H1 (cell line): ENCODE measurements at regions not wholly inside any gene's neighbourhood (a gene's known extent, or its start where the extent isn't known, plus 50 kb on each side); places are given as distances from the start of the nearest gene placed in this dataset.

ENCODE experiments used
- CTCF ChIA-PET: fragments of 300-600 bp; sonication (Branson Sonifier 250); formaldehyde crosslinking; loops from one replicate; lab custom pipeline; 2021; ENCODE audit not compliant: partially characterized antibody; lab: Charles Lee
- POLR2A ChIA-PET: fragments of 300-600 bp; sonication (Branson Sonifier 250); formaldehyde crosslinking; loops from one replicate; lab custom pipeline; 2021; ENCODE audit warnings: inconsistent platforms; ENCODE audit not compliant: partially characterized antibody; lab: Charles Lee
- DNase-seq, 2 experiments: peaks; one replicate each; pipeline versions ENCODE4 v3.0.0 to v3.0.0-alpha.2; 2010 to 2022; ENCODE audit warnings: low spot score in 2 of 2, low read depth in 1 of 2, mixed read lengths in 1 of 2
- FAIRE-seq: peaks from 2 replicates; lab custom pipeline; 2011; peaks lifted over from hg19 to GRCh38; lab: Jason Lieb, UNC
- H2AFZ ChIP-seq: 2 replicates; pipeline ENCODE4 v1.8.1; 2012; ENCODE audit warnings: low read length, inconsistent platforms
- H2AK5ac ChIP-seq: 2 replicates; pipeline ENCODE4 v1.6.1; 2013; ENCODE audit warnings: low read depth, low read length
- H2BK120ac ChIP-seq: replicated peaks from 2 replicates; pipeline ENCODE3; 2013; ENCODE audit warnings: low read depth, low read length, inconsistent platforms
- H2BK12ac ChIP-seq: 2 replicates; pipeline ENCODE4 v1.6.1; 2013; ENCODE audit warnings: low read depth, low read length
- H2BK15ac ChIP-seq: 2 replicates; pipeline ENCODE4 v1.6.1; 2013; ENCODE audit warnings: low read length
- H2BK20ac ChIP-seq: 2 replicates; pipeline ENCODE4 v1.6.1; 2013; ENCODE audit warnings: low read length
- H2BK5ac ChIP-seq: 2 replicates; pipeline ENCODE4 v1.6.1; 2013; ENCODE audit warnings: low read depth, low read length
- H3K14ac ChIP-seq: 2 replicates; pipeline ENCODE4 v1.6.1; 2013; ENCODE audit warnings: inconsistent platforms; ENCODE audit not compliant: insufficient read length
- H3K18ac ChIP-seq: 2 replicates; pipeline ENCODE4 v1.6.1; 2013; ENCODE audit warnings: low read length; ENCODE audit errors: extremely low read depth
- H3K23ac ChIP-seq: 2 replicates; pipeline ENCODE4 v1.6.1; 2013; ENCODE audit warnings: inconsistent platforms; ENCODE audit not compliant: insufficient read length
- H3K23me2 ChIP-seq: 2 replicates; pipeline ENCODE4 v1.6.1; 2013; ENCODE audit warnings: low read depth, low read length
- H3K27ac ChIP-seq: 2 replicates; pipeline ENCODE4 v1.6.1; 2011; ENCODE audit warnings: low read depth, low read length, inconsistent platforms
- H3K27me3 ChIP-seq, 4 experiments: replicated peaks in 1 of 4; 1 replicate in 1 of 4; 2 replicates in 3 of 4; pipeline versions ENCODE4 v1.6.1 to v1.8.1; 2011 to 2013; ENCODE audit warnings: low read length in 3 of 4, mild to moderate bottlenecking in 3 of 4, inconsistent platforms in 2 of 4, mixed read lengths in 2 of 4, moderate library complexity in 1 of 4; ENCODE audit not compliant: control insufficient read depth in 3 of 4, insufficient read depth in 3 of 4; ENCODE audit errors: extremely low read depth in 1 of 4
- H3K36me3 ChIP-seq, 4 experiments: 2 replicates each; pipeline versions ENCODE4 v1.6.1 to v1.8.1; 2011 to 2013; ENCODE audit warnings: mild to moderate bottlenecking in 4 of 4, low read length in 3 of 4, moderate library complexity in 2 of 4, control low read depth in 1 of 4, inconsistent platforms in 1 of 4; ENCODE audit not compliant: insufficient read depth in 4 of 4, control insufficient read depth in 2 of 4
- H3K4ac ChIP-seq: replicated peaks from 2 replicates; pipeline ENCODE3; 2013; ENCODE audit warnings: low read length, low read depth, mixed read lengths, inconsistent platforms; ENCODE audit not compliant: insufficient read length
- H3K4me1 ChIP-seq, 4 experiments: replicated peaks in 1 of 4; 1 replicate in 1 of 4; 2 replicates in 3 of 4; pipeline versions ENCODE4 v1.6.1 to v1.8.1; 2011 to 2013; ENCODE audit warnings: low read length in 3 of 4, inconsistent platforms in 2 of 4, mixed read lengths in 1 of 4; ENCODE audit not compliant: insufficient read depth in 4 of 4, control insufficient read depth in 3 of 4
- H3K4me2 ChIP-seq, 2 experiments: 2 replicates each; pipeline versions ENCODE4 v1.6.1 to v1.8.1; 2011 to 2013; ENCODE audit warnings: low read depth in 2 of 2, low read length in 2 of 2, control low read depth in 1 of 2, inconsistent platforms in 1 of 2, mild to moderate bottlenecking in 1 of 2; ENCODE audit not compliant: insufficient read depth in 1 of 2
- H3K4me3 ChIP-seq, 4 experiments: fragments of 200-600, 300-600 bp in 1 of 4; sonication (generic), shearing (Covaris generic), sonication (Bioruptor Twin) in 1 of 4; 2 replicates each; pipeline versions ENCODE4 v1.5.1 to v1.8.1; 2011 to 2016; ENCODE audit warnings: low read length in 4 of 4, low read depth in 3 of 4, control low read depth in 2 of 4, inconsistent platforms in 2 of 4, mild to moderate bottlenecking in 2 of 4, mixed read lengths in 1 of 4, moderate library complexity in 1 of 4; ENCODE audit not compliant: insufficient read depth in 2 of 4; ENCODE audit errors: extremely low read depth in 1 of 4
- H3K56ac ChIP-seq: replicated peaks from 2 replicates; pipeline ENCODE3; 2013; ENCODE audit warnings: low read depth, mild to moderate bottlenecking, mixed read lengths, low read length, inconsistent platforms; ENCODE audit not compliant: insufficient read length
- H3K79me1 ChIP-seq: 2 replicates; pipeline ENCODE4 v1.6.1; 2013; ENCODE audit warnings: low read depth, low read length, control low read depth
- H3K79me2 ChIP-seq, 2 experiments: 2 replicates each; pipeline versions ENCODE4 v1.6.1 to v1.8.1; 2012 to 2013; ENCODE audit warnings: low read length in 2 of 2, mild to moderate bottlenecking in 2 of 2, inconsistent platforms in 1 of 2; ENCODE audit not compliant: insufficient read depth in 2 of 2, control insufficient read depth in 1 of 2
- H3K9ac ChIP-seq, 4 experiments: replicated peaks in 1 of 4; 1 replicate in 1 of 4; 2 replicates in 3 of 4; pipeline versions ENCODE4 v1.6.1 to v1.8.1; 2011 to 2013; ENCODE audit warnings: low read depth in 3 of 4, low read length in 3 of 4, control low read depth in 2 of 4, mild to moderate bottlenecking in 2 of 4, moderate library complexity in 2 of 4, inconsistent platforms in 1 of 4; ENCODE audit errors: extremely low read depth in 1 of 4
- H3K9me3 ChIP-seq, 2 experiments: 2 replicates each; pipeline versions ENCODE4 v1.6.1 to v1.8.1; 2012 to 2013; ENCODE audit warnings: mild to moderate bottlenecking in 2 of 2, moderate library complexity in 2 of 2, control low read depth in 1 of 2, inconsistent platforms in 1 of 2, low read depth in 1 of 2, low read length in 1 of 2, mixed read lengths in 1 of 2; ENCODE audit not compliant: insufficient read depth in 2 of 2
- H4K20me1 ChIP-seq, 2 experiments: replicated peaks in 1 of 2; 2 replicates each; pipeline versions ENCODE3 to v1.8.1; 2011 to 2013; ENCODE audit warnings: inconsistent platforms in 2 of 2, low read length in 2 of 2, mild to moderate bottlenecking in 1 of 2; ENCODE audit not compliant: insufficient read depth in 2 of 2, control insufficient read depth in 1 of 2
- H4K5ac ChIP-seq: 2 replicates; pipeline ENCODE4 v1.6.1; 2013; ENCODE audit warnings: low read length, low read depth, mixed read lengths, inconsistent platforms; ENCODE audit not compliant: insufficient read length
- H4K8ac ChIP-seq: 2 replicates; pipeline ENCODE4 v1.8.0; 2013; ENCODE audit warnings: mild to moderate bottlenecking, moderate library complexity, low read length, inconsistent platforms; ENCODE audit not compliant: insufficient read depth; ENCODE audit errors: extremely low read depth
- H4K91ac ChIP-seq: replicated peaks from 2 replicates; pipeline ENCODE3; 2013; ENCODE audit warnings: low read length, mixed read lengths, inconsistent platforms; ENCODE audit not compliant: insufficient read length
- BACH1 ChIP-seq: IDR thresholded peaks from 2 replicates; pipeline ENCODE4 v1.6.1; 2012; ENCODE audit warnings: low read length, improper control_type of control experiment
- BCL11A ChIP-seq, 2 experiments: IDR thresholded peaks; one replicate each; pipeline ENCODE4 v1.6.1; 2011; ENCODE audit warnings: low read depth in 2 of 2, low read length in 2 of 2, mild to moderate bottlenecking in 2 of 2
- BRCA1 ChIP-seq: IDR thresholded peaks from 2 replicates; pipeline ENCODE4 v1.6.1; 2012; ENCODE audit warnings: low read depth, low read length, improper control_type of control experiment
- CBX8 ChIP-seq: fragments of 300-800, 300-1000 bp; sonication (generic); IDR thresholded peaks from 2 replicates; pipeline ENCODE4 v1.7.1; 2016; ENCODE audit warnings: low read depth, low read length, borderline replicate concordance
- EZH2 ChIP-seq: fragments of 200-600 bp; sonication (generic); IDR thresholded peaks from 2 replicates; pipeline ENCODE4 v1.7.1; 2012; ENCODE audit warnings: low read depth, mild to moderate bottlenecking, moderate library complexity, low read length, inconsistent platforms; ENCODE audit not compliant: severe bottlenecking
- KDM1A ChIP-seq: fragments of 200-600, 300-600 bp; sonication (generic); IDR thresholded peaks from 2 replicates; pipeline ENCODE4 v1.7.1; 2016; ENCODE audit warnings: mild to moderate bottlenecking, low read length, borderline replicate concordance
- NRF1 ChIP-seq: IDR thresholded peaks from 2 replicates; pipeline ENCODE4 v1.6.1; 2011; ENCODE audit warnings: mild to moderate bottlenecking, low read depth, low read length, improper control_type of control experiment
- SAP30 ChIP-seq: fragments of 300-600 bp; sonication (generic); IDR thresholded peaks from 2 replicates; pipeline ENCODE4 v1.7.1; 2012; ENCODE audit warnings: low read length, moderate library complexity, mild to moderate bottlenecking, inconsistent platforms; ENCODE audit not compliant: insufficient read depth, insufficient replicate concordance
- SIRT6 ChIP-seq: IDR thresholded peaks from one replicate; pipeline ENCODE4 v1.7.1; 2012; ENCODE audit warnings: low read length, inconsistent platforms
- SP1 ChIP-seq: IDR thresholded peaks from 2 replicates; pipeline ENCODE4 v1.6.1; 2011; ENCODE audit warnings: low read depth, low read length
- TAF7 ChIP-seq: optimal IDR thresholded peaks from 2 replicates; pipeline ENCODE3; 2011; ENCODE audit warnings: low read depth, mild to moderate bottlenecking, inconsistent platforms, low read length, moderate library complexity, borderline replicate concordance
- TCF12 ChIP-seq: IDR thresholded peaks from 2 replicates; pipeline ENCODE4 v1.6.1; 2011; ENCODE audit warnings: low read depth, mild to moderate bottlenecking, low read length
- WGBS, 2 experiments: shearing (Covaris generic) in 1 of 2; methylation state at CpG; one replicate each; pipeline versions ENCODE4 v1.1.6 to v1.1.7; 2013 to 2015; ENCODE audit warnings: low lambda C conversion rate in 2 of 2, mixed read lengths in 2 of 2, inconsistent platforms in 1 of 2, low coverage in 1 of 2, missing lambda C conversion rate in 1 of 2; ENCODE audit not compliant: insufficient replicate concordance in 2 of 2, insufficient coverage in 1 of 2, insufficient read length in 1 of 2; ENCODE audit errors: extremely low coverage in 1 of 2, missing lambda C conversion rate in 1 of 2; 5-methylcytosine and 5-hydroxymethylcytosine counted together
- TF ChIP-seq, protein P1 (sequence below): IDR thresholded peaks from 2 replicates; pipeline ENCODE4 v1.6.1; 2011; ENCODE audit warnings: low read depth, mild to moderate bottlenecking, low read length; ENCODE audit not compliant: insufficient read depth

DNA sequence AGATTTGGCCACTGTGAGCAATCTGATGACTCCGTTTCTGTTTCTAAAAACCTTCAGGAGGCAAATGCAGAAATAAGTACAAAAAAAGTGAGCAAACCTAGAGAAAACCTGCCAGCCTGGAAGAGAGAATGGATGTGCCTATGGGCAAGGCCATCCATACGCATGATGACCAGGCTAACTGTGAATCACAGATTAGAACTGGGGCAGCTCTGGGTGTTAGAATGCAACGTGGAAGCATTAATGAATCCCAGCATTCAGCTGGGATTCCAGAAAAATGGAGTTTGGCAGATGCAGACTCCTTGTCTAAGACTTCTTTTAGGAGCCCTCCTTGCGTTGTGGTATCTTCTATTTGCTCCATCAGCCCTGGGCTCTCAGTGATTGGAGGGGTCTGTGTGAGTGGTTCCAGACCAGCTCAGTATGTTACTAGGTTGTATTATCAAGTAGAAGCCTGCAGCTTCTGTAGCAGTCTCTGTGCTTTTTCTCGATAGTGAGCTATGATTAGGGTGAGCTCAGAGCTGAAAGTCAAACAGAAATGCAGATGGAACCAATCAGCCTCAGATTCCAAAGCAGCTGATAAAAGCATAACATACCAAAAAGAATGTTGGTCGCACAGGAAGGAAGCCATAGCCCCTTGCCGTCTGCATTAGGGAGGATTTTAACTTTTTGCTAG is 154.0 kb downstream of the PSMG1 start:
- POLR2A ChIA-PET, result interaction anchor here (0.8 to 0.9 kb wide), 2 partner anchors 47 to 197 kb away, joined by 3 read pairs; no protein-coding TSS in a partner anchor
- WGBS, 2 experiments, result 71% methylated on average over 7 of the region's 7 CpGs; no CpG with 5 or more reads in 1 of the 2 experiments
- Histone ChIP-seq H3K4ac (no peak overlapping the region), H3K56ac (no peak overlapping the region), H3K79me2 (no peaks in the 10 kb centered on the region), H4K5ac (no peak overlapping the region), H2AK5ac (no peak overlapping the region), H3K4me3 (no peak overlapping the region), H3K14ac (no peak overlapping the region), H2BK12ac (peak overlapping the region; percentile 53; the same call in 1 of the 2 replicates), H4K20me1 (no peaks in the 10 kb centered on the region), H4K8ac (no peak overlapping the region), H3K23ac (no peak overlapping the region), H2BK120ac (no peak overlapping the region), H3K79me1 (no peaks in the 10 kb centered on the region), H2BK5ac (peak overlapping the region; percentile 54; the same call in 1 of the 2 replicates), H3K27ac (no peak overlapping the region), H3K9ac (no peak overlapping the region), H3K4me2 (peak overlapping the region in 1 of 2 experiments; percentile 45; a peak in 1 of 4 replicates), H3K36me3 (no peaks in the 10 kb centered on the region), H2BK15ac (0 out of 2 replicates have a peak overlapping the region, but pooled peaks have one; percentile 67), H2AFZ (no peak overlapping the region), H3K4me1 (peaks cover 9 to 15% (median 15%) of the 10 kb centered on the region in 4 experiments), H3K9me3 (peaks cover 4 to 10% of the 10 kb centered on the region in 2 experiments; a peak in 2 of 4 replicates), H3K23me2 (no peaks in the 10 kb centered on the region), H3K27me3 (no peaks in the 10 kb centered on the region), H3K18ac (peak overlapping the region; percentile 44), H2BK20ac (peak overlapping the region; percentile 94; the same call in 1 of the 2 replicates), H4K91ac (no peak overlapping the region)
- DNase-seq, result no peak
- CTCF ChIA-PET, result interaction anchor here (1.0 to 1.6 kb wide), 7 partner anchors 8 to 215 kb away, joined by 3 to 4 read pairs (median 3); no protein-coding TSS in a partner anchor
- FAIRE-seq, result no peak
- TF ChIP-seq NRF1, result no peak
- TF ChIP-seq SIRT6, result no peak
- no peak for TF ChIP-seq KDM1A
- TF ChIP-seq BCL11A (IDR thresholded peaks at IDR 0.05; ENCODE audit: low read depth in 2 of 2, low read length in 2 of 2), result no peak
- no peak for TF ChIP-seq SAP30
- TF ChIP-seq, protein P1, sequence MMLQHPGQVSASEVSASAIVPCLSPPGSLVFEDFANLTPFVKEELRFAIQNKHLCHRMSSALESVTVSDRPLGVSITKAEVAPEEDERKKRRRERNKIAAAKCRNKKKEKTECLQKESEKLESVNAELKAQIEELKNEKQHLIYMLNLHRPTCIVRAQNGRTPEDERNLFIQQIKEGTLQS, result no peak
- TF ChIP-seq TAF7, result no peak
- no peak for TF ChIP-seq SP1
- TF ChIP-seq CBX8, result no peak
- no peak for TF ChIP-seq BRCA1
- no peak for TF ChIP-seq EZH2
- TF ChIP-seq BACH1, result no peak
- TF ChIP-seq TCF12, result no peak
